ENCODE measurements at regions not wholly inside any gene's neighbourhood (a gene's known extent, or its start where the extent isn't known, plus 50 kb on each side); places are given as distances from the start of the nearest gene placed in this dataset.
A peak's percentile ranks its signal among the peaks of the same experiment; 100 is the strongest.

GRCh38 chr3:17847156-17847555, 104.7 kb upstream of the TBC1D5 start:
- no peaks in the 10 kb centered on the region for H3K36me3 ChIP-seq (ENCODE audit: control insufficient read depth, insufficient read depth, low read length)
- H3K9me3 ChIP-seq (ENCODE audit: control insufficient read depth, low read length) = no peaks in the 10 kb centered on the region
- no peak for DNase-seq
- no peaks in the 10 kb centered on the region for H3K27me3 ChIP-seq (replicated peaks; ENCODE audit: control insufficient read depth, insufficient read depth, low read length, poor library complexity, severe bottlenecking)
- no peak overlapping the region for H3K4me3 ChIP-seq (ENCODE audit: insufficient read depth, low read depth, low read length, poor library complexity, severe bottlenecking)
- no peak overlapping the region for H3K27ac ChIP-seq (ENCODE audit: insufficient read depth, low read length, poor library complexity, severe bottlenecking)
- H3K4me1 ChIP-seq (ENCODE audit: control insufficient read depth, insufficient read depth, low read length, poor library complexity, severe bottlenecking) = no peaks in the 10 kb centered on the region

DNA sequence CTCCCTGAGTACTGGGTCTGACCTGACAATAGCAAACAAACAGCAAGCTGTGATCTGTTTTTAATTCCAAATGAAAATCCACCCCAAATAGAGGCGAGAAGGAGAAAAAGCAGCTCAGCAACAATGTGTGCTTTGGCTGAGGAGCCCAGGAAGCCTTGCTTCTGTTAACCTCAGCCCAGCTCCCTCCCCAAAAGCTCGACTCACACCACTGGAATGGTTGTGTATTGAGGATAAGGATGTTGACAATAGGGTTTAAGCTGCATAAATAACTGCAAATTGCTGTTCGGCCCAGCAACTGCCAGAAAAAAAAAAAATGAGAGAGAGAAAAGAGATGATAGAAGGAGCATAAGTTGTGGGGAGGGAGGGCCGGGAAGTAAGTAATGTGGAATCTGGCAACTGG, 104.0 kb upstream of the TBC1D5 start:
- Histone ChIP-seq H3K27me3 (replicated peaks; ENCODE audit: control insufficient read depth, insufficient read depth, low read length, poor library complexity, severe bottlenecking) (no peaks in the 10 kb centered on the region), H3K4me1 (ENCODE audit: control insufficient read depth, insufficient read depth, low read length, poor library complexity, severe bottlenecking) (no peaks in the 10 kb centered on the region), H3K36me3 (ENCODE audit: control insufficient read depth, insufficient read depth, low read length) (no peaks in the 10 kb centered on the region), H3K9me3 (ENCODE audit: control insufficient read depth, low read length) (no peaks in the 10 kb centered on the region), H3K27ac (ENCODE audit: insufficient read depth, low read length, poor library complexity, severe bottlenecking) (no peak overlapping the region), H3K4me3 (ENCODE audit: insufficient read depth, low read depth, low read length, poor library complexity, severe bottlenecking) (no peak overlapping the region)
- DNase-seq = no peak

DNA sequence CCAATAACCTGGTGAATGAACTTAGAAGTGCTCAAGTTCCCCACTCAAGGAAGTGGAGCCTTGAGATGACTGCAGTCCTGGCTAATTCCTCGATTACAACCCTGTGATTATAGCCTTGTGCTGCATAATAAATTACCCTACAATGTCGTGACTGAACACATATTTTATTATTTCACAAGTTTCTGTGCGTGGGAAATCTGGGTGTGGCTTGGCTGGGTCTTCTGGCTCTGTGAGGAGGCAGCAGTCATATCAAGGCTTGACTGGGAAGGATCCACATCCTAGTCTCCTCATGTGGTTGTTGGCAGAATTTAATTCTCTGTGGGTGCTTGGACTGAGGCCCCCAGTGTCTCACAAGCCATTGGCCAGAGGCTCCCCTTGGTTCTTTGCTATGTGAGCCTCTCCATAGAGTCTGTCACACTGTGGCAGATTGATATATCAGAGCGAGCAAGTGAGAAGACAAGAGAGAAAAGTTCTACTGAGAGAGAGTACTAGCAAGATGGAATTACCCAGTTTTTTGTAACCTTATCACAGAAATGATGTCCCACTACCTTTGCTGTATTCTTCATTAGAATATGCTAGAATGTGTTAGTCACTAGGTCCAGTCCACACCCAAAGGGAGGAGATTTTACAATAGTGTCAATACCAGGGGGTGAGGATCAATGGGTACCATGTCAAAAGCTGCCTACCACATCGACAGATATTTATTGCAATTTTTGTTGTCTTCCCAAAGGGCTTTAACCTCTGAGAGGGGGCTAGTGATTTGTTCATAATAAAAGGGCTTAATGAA, 102.8 kb upstream of the TBC1D5 start:
- no peaks in the 10 kb centered on the region for H3K36me3 ChIP-seq (ENCODE audit: control insufficient read depth, insufficient read depth, low read length)
- H3K27me3 ChIP-seq (replicated peaks; ENCODE audit: control insufficient read depth, insufficient read depth, low read length, poor library complexity, severe bottlenecking) = no peaks in the 10 kb centered on the region
- no peaks in the 10 kb centered on the region for H3K4me1 ChIP-seq (ENCODE audit: control insufficient read depth, insufficient read depth, low read length, poor library complexity, severe bottlenecking)
- H3K4me3 ChIP-seq (ENCODE audit: insufficient read depth, low read depth, low read length, poor library complexity, severe bottlenecking) = no peak overlapping the region
- no peak overlapping the region for H3K27ac ChIP-seq (ENCODE audit: insufficient read depth, low read length, poor library complexity, severe bottlenecking)
- no peaks in the 10 kb centered on the region for H3K9me3 ChIP-seq (ENCODE audit: control insufficient read depth, low read length)
- DNase-seq = no peak

DNA sequence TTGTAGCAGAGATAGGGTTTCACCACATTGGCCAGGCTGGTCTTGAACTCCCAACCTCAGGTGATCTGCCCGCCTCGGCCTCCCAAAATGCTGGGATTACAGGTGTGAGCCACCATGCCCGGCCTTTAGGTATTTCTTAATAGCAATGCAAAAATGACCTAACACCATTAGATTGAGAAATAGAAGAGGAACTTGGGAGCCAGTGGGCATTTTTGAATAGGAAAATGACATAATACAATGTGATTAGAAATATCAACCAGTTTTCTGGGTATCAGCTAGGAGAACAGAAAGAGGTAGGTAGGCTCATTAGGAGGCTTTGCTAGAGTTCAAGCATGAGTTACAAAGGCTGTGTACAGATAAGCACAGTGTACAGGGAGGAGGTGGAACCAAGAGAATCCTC, 101.8 kb upstream of the TBC1D5 start:
- no peaks in the 10 kb centered on the region for H3K4me1 ChIP-seq (ENCODE audit: control insufficient read depth, insufficient read depth, low read length, poor library complexity, severe bottlenecking)
- H3K27me3 ChIP-seq (replicated peaks; ENCODE audit: control insufficient read depth, insufficient read depth, low read length, poor library complexity, severe bottlenecking) = no peaks in the 10 kb centered on the region
- H3K36me3 ChIP-seq (ENCODE audit: control insufficient read depth, insufficient read depth, low read length) = no peaks in the 10 kb centered on the region
- H3K4me3 ChIP-seq (ENCODE audit: insufficient read depth, low read depth, low read length, poor library complexity, severe bottlenecking) = no peak overlapping the region
- DNase-seq = no peak
- no peak overlapping the region for H3K27ac ChIP-seq (ENCODE audit: insufficient read depth, low read length, poor library complexity, severe bottlenecking)
- H3K9me3 ChIP-seq (ENCODE audit: control insufficient read depth, low read length) = no peaks in the 10 kb centered on the region

DNA sequence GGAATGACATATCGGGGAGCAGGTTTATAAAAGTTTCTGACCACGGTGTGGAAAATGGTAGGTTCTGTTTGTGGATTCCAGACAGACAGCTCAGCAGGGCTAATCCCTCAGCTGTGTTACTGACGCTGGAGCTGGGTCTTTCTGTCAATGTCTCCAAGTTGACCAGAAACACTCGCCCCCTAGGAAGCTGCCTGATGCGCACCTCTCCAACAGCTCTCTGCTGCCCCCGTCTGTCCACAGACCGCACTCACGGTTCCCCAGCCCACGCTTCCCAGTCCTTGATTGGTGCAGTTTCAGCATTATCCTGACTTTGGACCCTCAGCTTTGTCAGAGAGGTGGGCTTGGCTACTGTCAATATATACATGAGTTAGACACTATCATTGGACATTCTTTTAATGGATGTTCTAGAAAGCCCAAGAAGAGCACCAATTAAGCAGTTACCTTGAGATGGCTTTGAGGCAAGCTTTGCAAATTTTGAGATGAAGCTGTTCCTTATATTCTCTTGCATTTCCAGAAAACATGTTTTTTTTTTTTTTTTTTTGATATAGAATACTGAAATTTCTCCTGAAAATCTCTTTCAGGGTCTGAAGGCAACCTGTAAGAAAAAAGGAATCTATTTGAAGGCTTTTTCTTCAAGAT, 98.9 kb upstream of the TBC1D5 start:
- peak; percentile 32 to 56 (median 39) for DNase-seq
- no peak overlapping the region for H3K4me3 ChIP-seq (ENCODE audit: insufficient read depth, low read depth, low read length, poor library complexity, severe bottlenecking)

DNA sequence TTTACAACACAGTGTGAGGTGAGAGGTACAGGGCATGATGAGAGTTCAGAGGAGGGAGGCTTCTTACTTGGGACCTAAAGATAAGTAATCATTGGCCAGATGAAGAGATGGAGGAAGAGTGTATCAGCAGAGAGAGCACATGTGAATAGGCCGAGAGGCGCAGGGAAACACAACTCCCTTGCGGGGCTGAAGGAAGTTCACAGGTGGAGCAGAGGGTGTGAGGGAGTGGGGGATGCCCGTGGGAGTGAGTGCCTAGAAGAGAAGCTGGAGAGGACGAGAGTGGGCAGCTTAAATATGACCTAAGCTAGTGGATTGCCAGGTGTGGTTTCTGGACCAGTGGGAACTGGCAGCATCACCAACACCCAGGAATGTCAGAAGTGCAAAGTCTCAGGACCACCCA, 98.2 kb upstream of the TBC1D5 start:
- peaks cover 4% of the 10 kb centered on the region for H3K27me3 ChIP-seq (replicated peaks; ENCODE audit: control insufficient read depth, insufficient read depth, low read length, poor library complexity, severe bottlenecking)
- H3K4me1 ChIP-seq (ENCODE audit: control insufficient read depth, insufficient read depth, low read length, poor library complexity, severe bottlenecking) = no peaks in the 10 kb centered on the region
- H3K27ac ChIP-seq (ENCODE audit: insufficient read depth, low read length, poor library complexity, severe bottlenecking) = no peak overlapping the region
- DNase-seq = no peak
- no peaks in the 10 kb centered on the region for H3K36me3 ChIP-seq (ENCODE audit: control insufficient read depth, insufficient read depth, low read length)
- H3K4me3 ChIP-seq (ENCODE audit: insufficient read depth, low read depth, low read length, poor library complexity, severe bottlenecking) = no peak overlapping the region
- no peaks in the 10 kb centered on the region for H3K9me3 ChIP-seq (ENCODE audit: control insufficient read depth, low read length)

More for the DNA sequence above, 98.9 kb upstream of the TBC1D5 start:
- Histone ChIP-seq H3K27ac (ENCODE audit: insufficient read depth, low read length, poor library complexity, severe bottlenecking) (no peak overlapping the region), H3K9me3 (ENCODE audit: control insufficient read depth, low read length) (no peaks in the 10 kb centered on the region), H3K27me3 (replicated peaks; ENCODE audit: control insufficient read depth, insufficient read depth, low read length, poor library complexity, severe bottlenecking) (peaks cover 4% of the 10 kb centered on the region), H3K36me3 (ENCODE audit: control insufficient read depth, insufficient read depth, low read length) (no peaks in the 10 kb centered on the region), H3K4me1 (ENCODE audit: control insufficient read depth, insufficient read depth, low read length, poor library complexity, severe bottlenecking) (no peaks in the 10 kb centered on the region)

GRCh38 chr3:17840126-17840525, 97.7 kb upstream of the TBC1D5 start:
- Histone ChIP-seq H3K4me3 (ENCODE audit: insufficient read depth, low read depth, low read length, poor library complexity, severe bottlenecking) (no peak overlapping the region), H3K27me3 (replicated peaks; ENCODE audit: control insufficient read depth, insufficient read depth, low read length, poor library complexity, severe bottlenecking) (peaks cover 4% of the 10 kb centered on the region)

GRCh38 chr3:17836919-17837318, 94.5 kb upstream of the TBC1D5 start:
- Histone ChIP-seq H3K4me3 (ENCODE audit: insufficient read depth, low read depth, low read length, poor library complexity, severe bottlenecking) (no peak overlapping the region), H3K27ac (ENCODE audit: insufficient read depth, low read length, poor library complexity, severe bottlenecking) (no peak overlapping the region), H3K36me3 (ENCODE audit: control insufficient read depth, insufficient read depth, low read length) (no peaks in the 10 kb centered on the region), H3K9me3 (ENCODE audit: control insufficient read depth, low read length) (no peaks in the 10 kb centered on the region), H3K4me1 (ENCODE audit: control insufficient read depth, insufficient read depth, low read length, poor library complexity, severe bottlenecking) (no peaks in the 10 kb centered on the region), H3K27me3 (replicated peaks; ENCODE audit: control insufficient read depth, insufficient read depth, low read length, poor library complexity, severe bottlenecking) (peaks cover 4% of the 10 kb centered on the region)
- DNase-seq = no peak

More at GRCh38 chr3:17840126-17840525, 97.7 kb upstream of the TBC1D5 start:
- H3K36me3 ChIP-seq (ENCODE audit: control insufficient read depth, insufficient read depth, low read length) = no peaks in the 10 kb centered on the region
- no peaks in the 10 kb centered on the region for H3K4me1 ChIP-seq (ENCODE audit: control insufficient read depth, insufficient read depth, low read length, poor library complexity, severe bottlenecking)
- no peak for DNase-seq
- H3K9me3 ChIP-seq (ENCODE audit: control insufficient read depth, low read length) = no peaks in the 10 kb centered on the region
- H3K27ac ChIP-seq (ENCODE audit: insufficient read depth, low read length, poor library complexity, severe bottlenecking) = no peak overlapping the region

DNA sequence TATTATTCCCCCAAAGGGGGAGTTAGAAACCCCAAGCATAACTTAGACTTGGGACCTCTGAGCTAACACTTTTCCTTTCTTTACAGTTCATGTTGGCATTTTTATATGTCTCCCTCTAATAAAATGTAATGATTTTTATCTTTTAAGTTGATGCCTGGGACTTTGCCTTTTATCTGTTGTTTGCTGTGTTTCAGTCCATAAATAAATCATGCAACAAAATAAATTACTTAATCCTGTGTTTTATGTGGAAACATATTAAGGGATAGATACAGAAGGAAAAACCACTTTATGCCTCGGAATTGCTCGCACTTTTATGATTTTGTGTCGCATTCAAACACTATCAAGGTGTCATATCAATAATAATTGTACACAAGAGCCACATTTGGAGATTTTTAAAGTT, 93.7 kb upstream of the TBC1D5 start:
- peaks cover 4% of the 10 kb centered on the region for H3K27me3 ChIP-seq (replicated peaks; ENCODE audit: control insufficient read depth, insufficient read depth, low read length, poor library complexity, severe bottlenecking)
- H3K9me3 ChIP-seq (ENCODE audit: control insufficient read depth, low read length) = no peaks in the 10 kb centered on the region
- H3K27ac ChIP-seq (ENCODE audit: insufficient read depth, low read length, poor library complexity, severe bottlenecking) = no peak overlapping the region
- no peak overlapping the region for H3K4me3 ChIP-seq (ENCODE audit: insufficient read depth, low read depth, low read length, poor library complexity, severe bottlenecking)
- DNase-seq = no peak
- H3K4me1 ChIP-seq (ENCODE audit: control insufficient read depth, insufficient read depth, low read length, poor library complexity, severe bottlenecking) = no peaks in the 10 kb centered on the region
- H3K36me3 ChIP-seq (ENCODE audit: control insufficient read depth, insufficient read depth, low read length) = no peaks in the 10 kb centered on the region

DNA sequence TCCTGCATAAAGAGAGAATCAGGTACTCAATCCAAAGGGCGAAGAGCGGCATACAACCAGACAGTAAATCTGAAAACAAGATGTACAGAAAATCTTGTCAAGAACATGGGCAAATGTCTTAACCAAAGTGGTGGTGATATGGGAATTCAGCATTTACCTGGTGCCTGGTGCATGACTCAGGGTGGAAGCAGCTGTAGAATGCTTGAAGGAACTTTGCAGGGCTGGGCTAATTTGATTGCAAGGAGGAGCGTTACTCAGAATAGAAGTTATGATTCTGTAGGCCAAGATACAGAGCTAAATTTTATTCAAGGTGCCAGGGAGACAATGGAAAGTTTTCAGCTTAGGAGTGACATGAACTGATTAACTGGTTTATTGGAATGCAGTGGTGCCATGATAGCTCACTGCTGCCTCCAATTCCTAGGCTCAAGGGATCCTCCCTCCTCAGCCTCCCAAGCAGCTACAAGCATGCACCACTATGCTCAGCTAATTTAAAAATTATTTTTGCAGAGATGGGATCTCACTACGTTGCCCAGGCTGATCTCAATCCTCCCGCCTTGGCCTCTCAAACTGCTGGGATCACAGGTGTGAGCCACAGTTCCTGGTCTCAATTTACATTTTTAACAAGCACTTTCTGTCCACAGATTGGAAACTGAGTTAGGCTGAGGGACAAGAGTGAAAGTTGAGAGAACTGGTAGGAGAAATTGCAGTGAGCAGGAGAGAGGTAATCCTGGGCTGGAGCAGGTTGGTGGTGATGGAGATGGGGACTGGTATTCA, 91.5 kb upstream of the TBC1D5 start:
- Histone ChIP-seq H3K9me3 (ENCODE audit: control insufficient read depth, low read length) (no peaks in the 10 kb centered on the region), H3K4me1 (ENCODE audit: control insufficient read depth, insufficient read depth, low read length, poor library complexity, severe bottlenecking) (no peaks in the 10 kb centered on the region), H3K27ac (ENCODE audit: insufficient read depth, low read length, poor library complexity, severe bottlenecking) (no peak overlapping the region), H3K4me3 (ENCODE audit: insufficient read depth, low read depth, low read length, poor library complexity, severe bottlenecking) (no peak overlapping the region), H3K27me3 (replicated peaks; ENCODE audit: control insufficient read depth, insufficient read depth, low read length, poor library complexity, severe bottlenecking) (peaks cover 4% of the 10 kb centered on the region), H3K36me3 (ENCODE audit: control insufficient read depth, insufficient read depth, low read length) (no peaks in the 10 kb centered on the region)
- no peak for DNase-seq
